NT2/D1 (cell line): ENCODE measurements at regions not wholly inside any gene's neighbourhood (a gene's known extent, or its start where the extent isn't known, plus 50 kb on each side); places are given as distances from the start of the nearest gene placed in this dataset.

Experiments
- SUZ12 ChIP-seq: IDR thresholded peaks from 2 replicates; pipeline ENCODE4 v1.6.1; 2011; ENCODE audit not compliant: insufficient read length, insufficient read depth; ENCODE audit errors: extremely low read depth
- ZNF274 ChIP-seq: IDR thresholded peaks from 2 replicates; pipeline ENCODE4 v1.6.1; 2011; ENCODE audit warnings: mild to moderate bottlenecking, low read depth, low read length

DNA sequence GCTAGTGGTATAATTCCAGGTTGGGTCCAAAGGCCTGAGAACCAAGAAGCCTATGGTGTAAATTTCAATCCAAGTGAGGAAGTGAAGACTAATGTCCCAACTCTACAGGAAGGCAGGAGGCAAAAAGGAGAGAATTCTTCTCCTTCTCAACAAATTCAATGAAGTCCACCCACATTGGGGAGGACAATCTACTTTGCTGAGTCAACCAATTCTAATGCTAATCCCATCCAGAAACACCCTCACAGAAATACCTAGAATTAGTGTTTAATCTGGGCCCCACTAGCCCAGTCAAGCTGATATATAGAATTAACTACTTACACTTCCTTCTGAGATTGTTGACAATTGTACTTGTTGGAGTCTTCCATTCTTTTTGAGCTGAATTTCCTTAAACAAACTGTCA is 413.2 kb upstream of the PHF14 start:
- TF ChIP-seq SUZ12 (no peak), ZNF274 (no peak)
